GM19467 (cell line): ENCODE measurements at regions not wholly inside any gene's neighbourhood (a gene's known extent, or its start where the extent isn't known, plus 50 kb on each side); places are given as distances from the start of the nearest gene placed in this dataset.

Source experiments
- ATAC-seq: cut with Tn5 transposase; IDR thresholded peaks from one replicate; pipeline ENCODE4 v1.9.1; 2021; ENCODE audit warnings: mild to moderate bottlenecking, moderate library complexity; ENCODE audit not compliant: unreplicated experiment

DNA sequence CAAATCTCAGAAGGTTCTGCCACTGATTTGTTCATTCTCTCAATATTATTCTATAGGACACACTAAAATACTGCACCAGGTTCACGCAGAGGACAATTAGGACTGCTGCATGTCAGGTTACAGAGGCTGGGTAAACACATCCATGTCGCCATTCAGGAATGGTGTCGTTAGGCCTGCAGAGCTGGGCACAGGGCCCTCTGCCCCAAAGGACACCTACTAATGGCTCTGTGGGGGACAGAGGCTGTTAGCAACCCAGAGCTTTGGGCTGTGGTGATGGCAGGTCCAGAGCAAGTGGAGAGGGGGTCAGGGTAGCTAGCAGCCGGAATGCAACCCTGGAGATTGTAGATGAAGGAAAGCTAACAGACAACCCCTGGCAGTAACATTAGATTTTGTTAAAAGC, 115.9 kb downstream of the TTC32 start:
- ATAC-seq: no peak

DNA sequence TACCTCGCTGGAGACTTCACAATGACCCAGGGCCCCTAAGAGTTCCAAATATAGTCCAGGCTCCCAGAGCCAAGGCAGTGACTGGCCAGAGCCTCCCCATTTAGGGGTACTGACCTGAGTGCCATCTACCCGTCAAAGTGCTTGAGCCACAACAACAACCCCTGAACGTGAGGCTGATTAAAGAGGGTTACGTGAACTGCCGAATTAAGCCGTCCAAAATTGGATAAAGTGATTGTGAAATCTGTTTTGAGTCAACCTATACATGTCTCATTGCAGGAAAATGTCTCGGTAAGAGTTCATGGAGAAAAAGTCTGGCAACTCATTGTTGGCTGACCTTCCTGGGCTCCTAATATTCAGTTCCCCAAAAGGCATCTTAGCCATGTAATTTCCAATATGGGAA, 116.3 kb downstream of the TTC32 start:
- no peak for ATAC-seq

DNA sequence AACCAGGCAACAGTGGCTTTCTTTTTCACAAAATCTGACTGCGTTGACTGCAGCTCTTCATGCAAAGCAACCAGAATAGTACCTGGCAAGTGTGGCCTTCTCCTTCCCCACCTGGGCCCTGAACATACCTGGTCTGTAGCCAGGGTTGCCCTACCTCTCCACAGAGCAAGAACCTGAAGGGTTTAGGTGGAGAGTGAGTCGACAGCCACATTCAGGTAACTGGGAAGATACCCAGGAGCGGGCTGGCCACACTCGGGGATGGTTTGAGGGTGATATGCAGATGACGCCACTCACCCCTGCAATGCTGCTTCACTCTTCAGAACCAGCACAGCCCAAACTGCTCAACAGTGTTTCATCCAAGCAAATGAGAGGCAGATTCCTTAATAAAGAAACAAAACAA, 117.3 kb downstream of the TTC32 start:
- ATAC-seq: no peak

DNA sequence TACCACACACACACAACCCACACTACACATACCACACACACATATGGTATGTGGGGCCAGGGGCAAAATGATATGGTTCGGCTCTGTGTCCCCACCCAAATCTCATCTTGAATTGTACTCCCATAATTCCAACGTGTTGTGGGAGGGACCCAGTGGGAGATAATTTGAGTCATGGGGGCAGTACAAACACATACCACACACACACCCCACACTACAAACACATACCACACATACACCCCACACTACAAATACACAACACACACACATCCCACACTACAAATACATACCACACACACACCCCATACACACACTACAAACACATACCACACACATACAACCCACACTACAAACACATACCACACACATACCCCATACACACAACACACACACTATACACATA, 117.8 kb downstream of the TTC32 start:
- no peak for ATAC-seq

GRCh38 chr2:19776941-19777514, 124.8 kb downstream of the TTC32 start:
- no peak for ATAC-seq

DNA sequence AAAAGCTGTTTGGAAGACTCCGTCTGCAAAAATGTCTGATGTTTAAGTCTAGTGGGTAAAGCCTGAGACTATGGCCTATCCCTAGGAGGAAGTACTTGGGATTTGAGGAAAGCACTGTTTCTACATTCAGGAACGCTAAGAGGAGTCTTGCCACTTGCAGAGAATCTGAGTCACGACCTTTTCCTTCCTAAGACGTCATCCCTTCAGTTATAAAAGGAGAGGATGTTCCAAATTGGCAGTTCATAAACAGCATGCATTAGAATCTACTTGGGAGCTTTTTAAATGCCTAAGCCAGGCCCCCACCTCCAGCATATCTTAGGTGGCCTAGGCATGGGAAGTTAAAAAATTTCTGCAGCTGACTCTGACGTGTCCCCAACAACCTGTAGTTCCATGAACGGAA, 125.9 kb downstream of the TTC32 start:
- ATAC-seq: no peak

- no peak for ATAC-seq
These were observed 126.5 kb downstream of the TTC32 start for GRCh38 chr2:19775315-19775714.

- no peak for ATAC-seq
These were observed 127.0 kb downstream of the TTC32 start for GRCh38 chr2:19774805-19775176.

GRCh38 chr2:19772981-19773380, 128.8 kb downstream of the TTC32 start:
- ATAC-seq: no peak

GRCh38 chr2:19769513-19769912, 132.3 kb downstream of the TTC32 start:
- ATAC-seq: no peak

- ATAC-seq: no peak
These were observed 133.9 kb downstream of the TTC32 start for GRCh38 chr2:19767899-19768298.

DNA sequence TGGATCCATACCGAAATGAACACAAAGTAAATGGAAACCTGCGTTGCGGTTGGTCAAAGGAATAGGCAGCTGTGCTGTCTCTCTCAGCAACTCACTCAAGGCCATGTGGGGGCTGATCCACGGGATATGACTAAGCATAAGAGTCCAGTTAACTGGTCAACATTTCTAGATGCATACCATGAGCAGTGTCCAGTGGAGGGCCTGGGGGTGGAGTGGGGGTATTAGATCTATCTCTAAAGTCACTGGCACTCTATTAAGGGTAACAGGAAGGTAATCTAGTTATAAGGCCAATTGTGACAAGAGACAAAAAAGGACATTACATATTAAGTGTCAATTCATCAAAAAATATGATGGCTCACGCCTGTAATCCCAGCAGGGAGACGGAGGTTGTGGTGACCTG, 136.8 kb downstream of the TTC32 start:
- ATAC-seq: no peak

DNA sequence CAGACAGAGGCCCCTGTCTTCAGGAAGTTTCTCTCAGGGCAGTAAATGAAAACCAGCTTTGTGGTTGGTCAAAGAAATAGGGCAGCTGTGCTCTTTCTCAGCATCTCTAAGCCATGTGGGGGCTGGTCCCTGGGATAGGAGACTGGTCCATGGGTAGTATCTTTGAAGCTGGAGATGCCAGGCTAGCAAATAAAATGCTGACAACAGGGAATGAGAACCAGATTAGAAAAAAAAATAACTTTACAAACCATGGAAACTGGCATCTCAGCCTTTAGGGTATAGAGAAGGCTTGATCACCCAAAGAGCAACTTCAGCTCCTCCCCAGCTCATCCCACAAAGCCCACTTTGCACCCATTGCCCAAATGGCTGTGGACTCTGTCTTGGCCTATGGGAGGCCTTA, 138.1 kb downstream of the TTC32 start:
- ATAC-seq: no peak

DNA sequence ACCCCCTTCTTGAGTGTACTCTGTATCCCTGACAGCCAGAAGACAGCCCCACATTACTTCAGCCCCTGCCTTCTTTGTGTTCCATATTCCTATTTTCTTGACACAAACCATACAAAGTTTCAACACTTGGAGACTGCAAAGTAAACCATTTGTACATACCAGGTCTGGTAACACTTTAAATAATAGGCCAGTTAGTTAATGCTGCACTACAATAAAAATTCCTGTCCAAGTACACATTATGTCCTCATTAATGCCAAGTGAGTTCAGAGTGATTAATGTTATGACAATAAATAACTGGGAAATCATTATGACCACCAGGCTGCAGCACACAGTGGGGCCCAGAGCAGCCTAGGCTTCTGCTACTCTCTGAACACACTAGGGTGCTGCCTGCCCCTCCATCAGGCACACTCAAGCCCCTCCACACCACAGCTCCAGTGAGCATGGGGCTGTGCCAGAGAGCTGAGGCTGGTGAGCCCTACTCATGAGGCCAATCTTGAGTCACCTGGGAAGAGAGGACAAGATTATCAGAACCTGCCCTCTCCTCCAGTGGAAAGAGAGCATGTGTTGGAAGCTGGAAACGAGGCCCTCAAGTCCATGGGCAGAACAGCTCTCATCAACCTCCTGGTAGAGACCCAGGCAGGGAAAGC, 138.7 kb downstream of the TTC32 start:
- ATAC-seq: no peak

- ATAC-seq: no peak
These were observed 139.6 kb downstream of the TTC32 start for GRCh38 chr2:19762142-19762541.

- ATAC-seq: no peak
These were observed 141.9 kb downstream of the TTC32 start for GRCh38 chr2:19759880-19760279.

DNA sequence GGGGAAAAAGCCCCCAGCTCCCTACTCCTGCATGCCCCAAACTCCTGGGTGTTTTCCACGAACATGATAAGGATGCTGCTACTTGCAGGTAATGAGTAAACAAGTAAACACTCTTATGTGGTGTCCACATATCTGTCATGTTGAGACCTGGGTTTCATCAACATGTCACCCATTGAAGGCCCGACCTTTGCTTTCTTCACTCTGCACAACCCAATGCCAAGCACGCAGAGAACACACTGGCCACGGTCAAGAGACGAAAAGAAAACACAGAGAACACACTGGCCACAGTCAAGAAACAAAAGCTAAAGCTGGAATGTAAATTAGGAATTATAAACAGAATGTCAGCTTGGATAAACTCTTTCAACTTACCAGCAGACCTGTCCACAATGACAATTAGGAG, 143.1 kb downstream of the TTC32 start:
- ATAC-seq: no peak

- ATAC-seq: no peak
These were observed 144.2 kb downstream of the TTC32 start for GRCh38 chr2:19757586-19757985.

DNA sequence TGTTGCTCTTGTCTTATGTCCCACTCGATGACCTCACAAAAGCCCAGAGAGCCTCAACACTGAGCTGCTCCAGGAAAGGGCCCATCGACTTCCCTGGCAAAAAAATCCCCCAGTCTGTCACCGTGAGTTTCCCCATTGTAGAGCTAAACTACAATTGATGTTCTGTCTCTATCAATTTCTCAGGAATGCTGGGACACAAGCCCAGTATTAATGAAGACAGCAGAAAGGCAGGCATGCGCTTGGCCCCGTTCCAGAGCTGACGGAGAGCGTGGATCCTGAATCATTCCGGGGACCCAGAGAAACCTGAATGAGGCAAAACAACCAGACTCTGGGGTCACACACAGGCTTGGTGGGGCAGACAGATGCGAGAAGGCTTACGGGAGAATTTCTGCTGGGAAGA, 146.9 kb downstream of the TTC32 start:
- ATAC-seq: no peak

GRCh38 chr2:19753818-19754217, 148.0 kb downstream of the TTC32 start:
- no peak for ATAC-seq

GRCh38 chr2:19753314-19753713, 148.5 kb downstream of the TTC32 start:
- ATAC-seq: no peak

DNA sequence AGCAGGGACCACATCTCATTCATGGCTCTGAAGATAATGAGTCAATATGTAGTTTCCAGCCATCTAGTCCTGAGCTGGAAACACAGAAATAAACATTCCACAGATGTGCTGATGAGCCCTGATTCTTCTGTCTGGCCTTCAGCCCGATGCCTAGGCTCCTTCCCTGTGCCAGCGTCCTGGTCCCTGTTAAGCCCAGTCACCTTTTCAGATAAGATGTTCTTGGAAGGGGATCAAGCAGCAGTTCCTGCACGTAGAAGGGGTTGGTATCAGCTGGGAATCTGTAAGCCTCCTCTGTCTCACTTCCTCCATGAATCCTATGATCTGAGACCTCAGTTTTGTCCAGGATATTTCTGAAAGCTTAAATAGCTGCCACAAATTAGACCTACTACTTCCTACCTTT, 149.3 kb downstream of the TTC32 start:
- ATAC-seq: no peak

- ATAC-seq: no peak
These were observed 150.2 kb downstream of the TTC32 start for GRCh38 chr2:19751631-19752030.
